ENCODE measurements at regions not wholly inside any gene's neighbourhood (a gene's known extent, or its start where the extent isn't known, plus 50 kb on each side); places are given as distances from the start of the nearest gene placed in this dataset.

DNA sequence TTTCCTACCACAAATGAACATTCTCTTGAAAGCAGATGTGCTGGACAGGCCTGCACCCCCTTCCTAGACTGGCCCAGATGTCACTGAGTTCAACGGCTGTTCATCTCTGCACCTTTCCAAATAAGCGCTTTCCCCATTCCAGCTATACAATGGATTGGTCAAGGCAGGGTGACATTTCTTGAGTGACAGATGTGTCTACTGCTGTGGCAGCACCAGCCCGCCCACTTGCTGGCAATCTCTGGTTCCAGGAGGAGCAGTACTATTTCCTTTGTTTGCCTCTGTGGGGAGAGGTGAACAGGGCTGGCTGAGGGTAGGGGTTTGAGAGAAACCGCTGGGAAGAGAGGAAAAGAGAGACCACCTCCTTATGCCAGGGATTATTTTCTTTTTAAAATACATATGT lies 269.5 kb upstream of the POU3F3 start:
- TF ChIP-seq, protein P1, sequence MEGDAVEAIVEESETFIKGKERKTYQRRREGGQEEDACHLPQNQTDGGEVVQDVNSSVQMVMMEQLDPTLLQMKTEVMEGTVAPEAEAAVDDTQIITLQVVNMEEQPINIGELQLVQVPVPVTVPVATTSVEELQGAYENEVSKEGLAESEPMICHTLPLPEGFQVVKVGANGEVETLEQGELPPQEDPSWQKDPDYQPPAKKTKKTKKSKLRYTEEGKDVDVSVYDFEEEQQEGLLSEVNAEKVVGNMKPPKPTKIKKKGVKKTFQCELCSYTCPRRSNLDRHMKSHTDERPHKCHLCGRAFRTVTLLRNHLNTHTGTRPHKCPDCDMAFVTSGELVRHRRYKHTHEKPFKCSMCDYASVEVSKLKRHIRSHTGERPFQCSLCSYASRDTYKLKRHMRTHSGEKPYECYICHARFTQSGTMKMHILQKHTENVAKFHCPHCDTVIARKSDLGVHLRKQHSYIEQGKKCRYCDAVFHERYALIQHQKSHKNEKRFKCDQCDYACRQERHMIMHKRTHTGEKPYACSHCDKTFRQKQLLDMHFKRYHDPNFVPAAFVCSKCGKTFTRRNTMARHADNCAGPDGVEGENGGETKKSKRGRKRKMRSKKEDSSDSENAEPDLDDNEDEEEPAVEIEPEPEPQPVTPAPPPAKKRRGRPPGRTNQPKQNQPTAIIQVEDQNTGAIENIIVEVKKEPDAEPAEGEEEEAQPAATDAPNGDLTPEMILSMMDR (IDR thresholded peaks at IDR 0.05) = no peak
- TF ChIP-seq POLR2A (IDR thresholded peaks at IDR 0.05) = no peak
- no peak for TF ChIP-seq POLR2AphosphoS5 (IDR thresholded peaks at IDR 0.05)

Data from upper lobe of left lung (tissue), 4 donors.